ENCODE measurements at regions not wholly inside any gene's neighbourhood (a gene's known extent, or its start where the extent isn't known, plus 50 kb on each side); places are given as distances from the start of the nearest gene placed in this dataset.

- TF ChIP-seq CHD4 (IDR thresholded peaks at IDR 0.05), result no peak
- no peak for TF ChIP-seq NFYB (IDR thresholded peaks at IDR 0.05; ENCODE audit: insufficient read depth, low read depth, low read length)
- TF ChIP-seq HDGF (IDR thresholded peaks at IDR 0.05), result no peak
- TF ChIP-seq ETV6 (conservative IDR thresholded peaks at IDR 0.05 in 1 of 2, IDR thresholded peaks at IDR 0.05 in 1 of 2; ENCODE audit: borderline replicate concordance in 1 of 2, low read depth in 1 of 2), result no peak
- TF ChIP-seq ZNF274 (IDR thresholded peaks at IDR 0.05; ENCODE audit: insufficient read depth, insufficient read length), result no peak
- no peak for TF ChIP-seq SUZ12 (IDR thresholded peaks at IDR 0.05; ENCODE audit: unreplicated experiment)
- TF ChIP-seq ELK1 (IDR thresholded peaks at IDR 0.05; ENCODE audit: low read depth, low read length), result no peak
- ChIA-PET RAD21 (ENCODE audit: unreplicated experiment) (no interaction called here), CTCF (no interaction called here), SMC1A (ENCODE audit: uncharacterized antibody, unreplicated experiment) (no interaction called here), POLR2A (no interaction called here)
- BruUV-seq (replicated peaks), result no TSS peak
- no peaks in the 10 kb centered on the region for H3K79me2 ChIP-seq (ENCODE audit: control insufficient read depth, insufficient read depth, low read length)
- H3K9me3 ChIP-seq (replicated peaks; ENCODE audit: control insufficient read depth, insufficient read depth, low read length), result no peaks in the 10 kb centered on the region
- H3K27me3 ChIP-seq (replicated peaks in 1 of 2; ENCODE audit: control insufficient read depth in 2 of 2, insufficient read depth in 2 of 2, low read length in 1 of 2), result no peaks in the 10 kb centered on the region
- H3K27ac ChIP-seq (ENCODE audit: control insufficient read depth, insufficient read depth), result no peak overlapping the region
- H3K4me3 ChIP-seq, result no peak overlapping the region
- H3K9ac ChIP-seq (ENCODE audit: control insufficient read depth, insufficient read depth, low read length), result no peak overlapping the region
- H3K36me3 ChIP-seq (ENCODE audit: control insufficient read depth in 2 of 2, insufficient read depth in 2 of 2, low read length in 1 of 2), result no peaks in the 10 kb centered on the region
- H3K4me1 ChIP-seq (ENCODE audit: control insufficient read depth, insufficient read depth, low read length), result no peaks in the 10 kb centered on the region
- no peak overlapping the region for H2AFZ ChIP-seq (ENCODE audit: control insufficient read depth, low read depth, low read length)
- DNase-seq (ENCODE audit: low read depth, low spot score), result no peak
- no peak for FAIRE-seq
- no peak for ATAC-seq
- in situ Hi-C loops (cut with MboI), result no loop called here
- WGBS (ENCODE audit: insufficient coverage, insufficient replicate concordance, low lambda C conversion rate, missing lambda C conversion rate), result 16% methylated on average over 3 of the region's 3 CpGs
- no peaks in the 10 kb centered on the region for H4K20me1 ChIP-seq (ENCODE audit: control insufficient read depth, insufficient read depth)
- intact Hi-C loops (cut with micrococcal nuclease; ENCODE audit: unreplicated experiment), result no loop called here
- no peak overlapping the region for H3K4me2 ChIP-seq (ENCODE audit: control insufficient read depth, insufficient read depth)
Measured at GRCh38 chr4:79798047-79798446, 275.0 kb downstream of the ANTXR2 start.

- Histone ChIP-seq H3K4me1 (ENCODE audit: control insufficient read depth, insufficient read depth, low read length) (no peaks in the 10 kb centered on the region), H3K4me2 (ENCODE audit: control insufficient read depth, insufficient read depth) (no peak overlapping the region), H3K36me3 (ENCODE audit: control insufficient read depth in 2 of 2, insufficient read depth in 2 of 2, low read length in 1 of 2) (no peaks in the 10 kb centered on the region), H3K27me3 (replicated peaks in 1 of 2; ENCODE audit: control insufficient read depth in 2 of 2, insufficient read depth in 2 of 2, low read length in 1 of 2) (no peaks in the 10 kb centered on the region), H3K4me3 (no peak overlapping the region), H2AFZ (ENCODE audit: control insufficient read depth, low read depth, low read length) (no peak overlapping the region), H3K9me3 (replicated peaks; ENCODE audit: control insufficient read depth, insufficient read depth, low read length) (no peaks in the 10 kb centered on the region), H3K9ac (ENCODE audit: control insufficient read depth, insufficient read depth, low read length) (no peak overlapping the region), H4K20me1 (ENCODE audit: control insufficient read depth, insufficient read depth) (no peaks in the 10 kb centered on the region), H3K27ac (ENCODE audit: control insufficient read depth, insufficient read depth) (no peak overlapping the region), H3K79me2 (ENCODE audit: control insufficient read depth, insufficient read depth, low read length) (no peaks in the 10 kb centered on the region)
- ChIA-PET POLR2A (no interaction called here), SMC1A (ENCODE audit: uncharacterized antibody, unreplicated experiment) (no interaction called here), RAD21 (ENCODE audit: unreplicated experiment) (no interaction called here), CTCF (no interaction called here)
- BruUV-seq (replicated peaks), result no TSS peak
- DNase-seq (ENCODE audit: low read depth, low spot score) (no peak), ATAC-seq (no peak), FAIRE-seq (no peak)
- intact Hi-C loops (cut with micrococcal nuclease; ENCODE audit: unreplicated experiment) (no loop called here), in situ Hi-C loops (cut with MboI) (no loop called here)
- TF ChIP-seq NFYA (IDR thresholded peaks at IDR 0.05; ENCODE audit: borderline replicate concordance, low read depth, low read length), result no peak
- TF ChIP-seq IKZF2 (IDR thresholded peaks at IDR 0.05), result no peak
- whole genome bisulfite sequencing (ENCODE audit: insufficient coverage, insufficient replicate concordance, low lambda C conversion rate, missing lambda C conversion rate), result 52% methylated on average over 4 of the region's 4 CpGs
Measured at GRCh38 chr4:79796948-79797347, 276.1 kb downstream of the ANTXR2 start.
